Heart left ventricle (tissue), 16 donors: ENCODE measurements at regions not wholly inside any gene's neighbourhood (a gene's known extent, or its start where the extent isn't known, plus 50 kb on each side); places are given as distances from the start of the nearest gene placed in this dataset.

Experiments used
- ATAC-seq, 4 donors: fragments of 200-7000 bp; cut with Tn5 transposase; one replicate each; pipeline ENCODE4 v1.9.1; 2020 to 2022; ENCODE audit warnings: moderate library complexity in 4 of 4, mild to moderate bottlenecking in 3 of 4, moderate number of reproducible peaks in 1 of 4
- DNase-seq, 5 donors: peaks; one replicate each; pipeline ENCODE4 v3.0.0-alpha.2; 2020
- H3K27ac ChIP-seq, 12 donors: fragments of 200-600 bp; sonication (generic) in 4 of 12; one replicate each; pipeline versions ENCODE4 v1.5.0 to v1.8.0; 2016 to 2022; ENCODE audit warnings: mild to moderate bottlenecking in 2 of 12
- H3K27me3 ChIP-seq, 9 donors: fragments of 200-600 bp; sonication (generic) in 2 of 9; one replicate each; pipeline versions ENCODE4 v1.5.1 to v1.8.0; 2016 to 2022; ENCODE audit warnings: mild to moderate bottlenecking in 3 of 9
- H3K36me3 ChIP-seq, 9 donors: fragments of 200-600 bp; sonication (generic) in 2 of 9; one replicate each; pipeline versions ENCODE4 v1.5.0 to v1.8.0; 2018 to 2022; ENCODE audit warnings: mild to moderate bottlenecking in 2 of 9
- H3K4me1 ChIP-seq, 12 donors: fragments of 200-600 bp; sonication (generic) in 4 of 12; one replicate each; pipeline versions ENCODE4 v1.5.0 to v1.8.0; 2016 to 2022; ENCODE audit warnings: mild to moderate bottlenecking in 3 of 12
- H3K4me3 ChIP-seq, 12 donors: fragments of 200-600 bp; sonication (generic) in 4 of 12; one replicate each; pipeline versions ENCODE4 v1.5.0 to v1.8.0; 2017 to 2022; ENCODE audit warnings: mild to moderate bottlenecking in 9 of 12, moderate library complexity in 4 of 12
- H3K9me3 ChIP-seq, 12 donors: fragments of 200-600 bp; sonication (generic) in 4 of 12; one replicate each; pipeline versions ENCODE4 v1.5.0 to v1.8.0; 2016 to 2022; ENCODE audit warnings: mild to moderate bottlenecking in 1 of 12
- POLR2A ChIP-seq, 2 donors: fragments of 450-650 bp; IDR thresholded peaks; one replicate each; pipeline ENCODE4 v1.6.1; 2017; ENCODE audit warnings: antibody characterized with exemption in 2 of 2, mild to moderate bottlenecking in 2 of 2, moderate library complexity in 2 of 2
- WGBS, 4 donors: extraction: QIAGEN DNeasy Blood & Tissue Kit in 2 of 4; methylation state at CpG; one replicate each; pipeline versions ENCODE4 v1.1.5 to v1.1.7; 2013 to 2018; 5-methylcytosine and 5-hydroxymethylcytosine counted together
- intact Hi-C, 10 donors: fragments of 100-400 bp; cut with DNase I; formaldehyde crosslinking; loops; one replicate each; pipeline versions ENCODE4 v1.11.1 to v1.14.2; 2022
- TF ChIP-seq, protein P1 (sequence below), 12 donors: fragments of 200-600 bp; sonication (generic) in 4 of 12; IDR thresholded peaks; one replicate each; pipeline versions ENCODE4 v1.5.0 to v1.8.0; 2018 to 2022; ENCODE audit warnings: antibody characterized with exemption in 12 of 12, mild to moderate bottlenecking in 5 of 12
- donor health status: ischemic (EF 13 %, LVEDD 7.1; RV severe dilation, severe dysfunction).
- donor health status: healthy with polysubstance abuse.
- donor health status: DM: no; HTN: yes; CAD: no.
- donor health status: DM: no; HTN: no; CAD: no.
- donor health status: ischemic (EF 25% LVEDD 6.9; RV normal size, moderate dysfunction).
- donor health status: ischemic (EF 25% LVEDD 5.7; RV mildly dilated, moderate dysfunction).
- donor health status: healthy.
- donor health status: DM: yes; HTN: yes; CAD: no.
- donor health status: ischemic (EF 35%, LVEDD 5.7; RV mildly dilated, moderate dysfunction).
- donor health status: nonischemic (EF 11% LVEDD 7.7; RV severe dilation, severe dysfunction).
- donor health status: DM: yes; HTN: yes; CAD: no.
- donor health status: PGD.
- donor health status: ischemic (EF 29% LVEDD 5.4; RV normal size, mild dysfunction).
- donor health status: nonischemic (EF 23%, LVEDD 6.1; RV moderate dilation, normal function).

DNA sequence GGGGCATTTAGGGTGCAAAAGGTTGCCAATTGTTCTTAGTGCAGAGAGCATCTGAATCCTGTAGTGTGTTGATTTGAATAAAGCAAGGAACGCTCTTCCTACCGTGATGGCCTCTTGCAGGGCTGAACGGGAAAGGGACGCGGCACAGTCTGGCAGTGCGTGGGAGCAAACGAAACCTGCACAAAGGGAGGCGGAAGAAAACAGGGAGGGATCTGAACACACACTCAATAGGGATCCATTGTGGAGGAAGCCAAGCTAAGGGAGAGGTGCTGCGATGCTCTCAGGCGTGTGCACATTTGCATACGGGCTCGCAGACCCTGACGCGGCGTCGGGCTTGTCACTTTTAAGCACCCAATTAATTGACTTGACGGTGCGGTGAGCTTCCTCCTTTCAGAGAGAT is 414.0 kb upstream of the IRX1 start:
- 54 to 69% (median 63%) methylated on average over 18 of the region's 18 CpGs for WGBS, 4 donors
- no peak for ATAC-seq
- no peaks in the 10 kb centered on the region for H3K4me1 ChIP-seq
- no peak overlapping the region for H3K4me3 ChIP-seq
- TF ChIP-seq, protein P1, sequence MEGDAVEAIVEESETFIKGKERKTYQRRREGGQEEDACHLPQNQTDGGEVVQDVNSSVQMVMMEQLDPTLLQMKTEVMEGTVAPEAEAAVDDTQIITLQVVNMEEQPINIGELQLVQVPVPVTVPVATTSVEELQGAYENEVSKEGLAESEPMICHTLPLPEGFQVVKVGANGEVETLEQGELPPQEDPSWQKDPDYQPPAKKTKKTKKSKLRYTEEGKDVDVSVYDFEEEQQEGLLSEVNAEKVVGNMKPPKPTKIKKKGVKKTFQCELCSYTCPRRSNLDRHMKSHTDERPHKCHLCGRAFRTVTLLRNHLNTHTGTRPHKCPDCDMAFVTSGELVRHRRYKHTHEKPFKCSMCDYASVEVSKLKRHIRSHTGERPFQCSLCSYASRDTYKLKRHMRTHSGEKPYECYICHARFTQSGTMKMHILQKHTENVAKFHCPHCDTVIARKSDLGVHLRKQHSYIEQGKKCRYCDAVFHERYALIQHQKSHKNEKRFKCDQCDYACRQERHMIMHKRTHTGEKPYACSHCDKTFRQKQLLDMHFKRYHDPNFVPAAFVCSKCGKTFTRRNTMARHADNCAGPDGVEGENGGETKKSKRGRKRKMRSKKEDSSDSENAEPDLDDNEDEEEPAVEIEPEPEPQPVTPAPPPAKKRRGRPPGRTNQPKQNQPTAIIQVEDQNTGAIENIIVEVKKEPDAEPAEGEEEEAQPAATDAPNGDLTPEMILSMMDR (IDR thresholded peaks at IDR 0.05): no peak
- no peak for TF ChIP-seq POLR2A (IDR thresholded peaks at IDR 0.05)
- H3K27me3 ChIP-seq: peaks cover 0 to 13% (median 0%) of the 10 kb centered on the region in 9 donors
- H3K36me3 ChIP-seq: no peaks in the 10 kb centered on the region
- DNase-seq: no peak
- no peaks in the 10 kb centered on the region for H3K9me3 ChIP-seq
- intact Hi-C loops: no loop called here
- H3K27ac ChIP-seq: no peak overlapping the region

DNA sequence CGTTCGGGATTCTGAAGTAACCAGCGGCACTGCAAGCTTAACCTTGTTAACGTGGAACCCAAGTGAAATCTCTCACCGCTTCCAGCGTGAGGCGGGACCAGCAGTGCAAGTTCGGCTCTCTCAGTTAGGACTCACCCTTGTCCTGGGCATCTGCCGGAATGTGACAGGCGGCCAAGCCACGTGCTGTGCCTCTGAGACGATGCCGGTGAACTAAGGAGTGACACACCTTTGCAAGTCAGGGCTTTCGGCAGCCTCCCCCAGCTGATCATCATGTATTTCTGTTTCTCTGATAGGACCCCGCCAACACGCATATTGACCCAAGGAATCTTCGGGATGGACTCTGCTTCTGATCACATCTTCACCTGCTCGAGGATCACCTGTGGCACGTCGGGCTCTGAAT is 415.0 kb upstream of the IRX1 start:
- WGBS, 4 donors: 79 to 88% (median 84%) methylated on average over 20 of the region's 20 CpGs
- Histone ChIP-seq H3K36me3 (no peaks in the 10 kb centered on the region), H3K27me3 (peaks cover 0 to 13% (median 0%) of the 10 kb centered on the region in 9 donors), H3K4me3 (no peak overlapping the region), H3K9me3 (no peaks in the 10 kb centered on the region), H3K27ac (no peak overlapping the region), H3K4me1 (no peaks in the 10 kb centered on the region)
- intact Hi-C loops: no loop called here
- DNase-seq (no peak), ATAC-seq (no peak)
- TF ChIP-seq, protein P1 (IDR thresholded peaks at IDR 0.05): no peak
- TF ChIP-seq POLR2A (IDR thresholded peaks at IDR 0.05): no peak

DNA sequence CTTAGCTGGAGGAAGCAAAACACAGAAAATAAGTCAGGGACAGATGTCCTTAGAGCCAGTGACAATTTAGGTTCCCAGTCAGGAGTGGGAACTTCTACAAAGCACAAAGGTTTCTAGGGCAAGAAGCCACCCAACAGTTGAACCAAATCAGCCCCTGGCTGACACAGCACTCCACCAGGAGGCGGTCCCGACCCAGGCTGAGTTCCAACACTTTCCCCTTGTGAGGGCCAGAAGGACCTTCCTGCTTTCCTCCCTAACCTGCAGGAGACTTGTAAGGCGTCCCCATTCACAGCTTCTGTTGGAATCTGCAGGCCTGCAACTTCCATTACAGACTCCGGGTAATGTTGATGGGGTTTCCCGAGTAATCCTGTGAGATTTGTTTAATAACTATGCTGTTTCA is 416.4 kb upstream of the IRX1 start:
- Histone ChIP-seq H3K27ac (no peak overlapping the region), H3K9me3 (no peaks in the 10 kb centered on the region), H3K36me3 (no peaks in the 10 kb centered on the region), H3K27me3 (peaks cover 0 to 13% (median 0%) of the 10 kb centered on the region in 9 donors), H3K4me3 (no peak overlapping the region), H3K4me1 (no peaks in the 10 kb centered on the region)
- TF ChIP-seq, protein P1 (IDR thresholded peaks at IDR 0.05): no peak
- TF ChIP-seq POLR2A (IDR thresholded peaks at IDR 0.05): no peak
- 42 to 74% (median 53%) methylated on average over 3 to 5 of the region's 5 CpGs for WGBS, 4 donors
- intact Hi-C loops: no loop called here
- DNase-seq (no peak), ATAC-seq (no peak)

DNA sequence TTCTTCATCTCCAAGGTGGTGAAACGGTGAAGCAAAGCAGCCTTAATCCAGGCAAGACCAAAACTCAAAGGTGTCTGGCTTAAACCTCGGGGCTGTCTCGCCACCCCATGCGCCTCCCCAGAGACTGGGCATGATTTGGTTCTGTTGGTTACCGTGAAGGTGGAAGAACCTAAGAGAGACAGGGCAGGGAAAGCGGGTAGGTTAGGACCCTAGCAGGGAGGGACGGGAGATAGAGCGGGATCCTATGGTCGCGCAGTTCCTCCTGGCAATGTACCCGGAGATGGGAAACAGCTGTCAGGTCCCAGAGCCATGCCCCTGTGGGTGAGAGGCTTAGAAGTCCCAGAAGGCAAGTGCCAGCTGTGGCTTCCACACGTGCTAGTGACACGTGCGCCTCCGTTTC is 418.3 kb upstream of the IRX1 start:
- Histone ChIP-seq H3K9me3 (no peaks in the 10 kb centered on the region), H3K4me3 (no peak overlapping the region), H3K27ac (no peak overlapping the region), H3K4me1 (no peaks in the 10 kb centered on the region), H3K36me3 (no peaks in the 10 kb centered on the region), H3K27me3 (peaks cover 0 to 7% (median 0%) of the 10 kb centered on the region in 9 donors)
- 87 to 90% (median 88%) methylated on average over 15 of the region's 15 CpGs for WGBS, 4 donors
- TF ChIP-seq, protein P1 (IDR thresholded peaks at IDR 0.05): no peak
- no peak for TF ChIP-seq POLR2A (IDR thresholded peaks at IDR 0.05)
- ATAC-seq: no peak
- DNase-seq: no peak
- intact Hi-C loops: no loop called here
